ENCODE measurements at regions not wholly inside any gene's neighbourhood (a gene's known extent, or its start where the extent isn't known, plus 50 kb on each side); places are given as distances from the start of the nearest gene placed in this dataset.

- H3K36me3 Mint-ChIP-seq (ENCODE audit: unreplicated experiment): no peaks in the 10 kb centered on the region
- H3K9me3 Mint-ChIP-seq (ENCODE audit: unreplicated experiment): no peaks in the 10 kb centered on the region
- no peaks in the 10 kb centered on the region for H3K4me1 Mint-ChIP-seq (ENCODE audit: low read depth, unreplicated experiment)
- no peak for DNase-seq
- no peak overlapping the region for H3K27ac Mint-ChIP-seq (ENCODE audit: unreplicated experiment)
- H3K27me3 Mint-ChIP-seq (ENCODE audit: unreplicated experiment): no peaks in the 10 kb centered on the region
- no peak for TF ChIP-seq CTCF (IDR thresholded peaks at IDR 0.05; ENCODE audit: partially characterized antibody, unreplicated experiment)
- H3K4me3 Mint-ChIP-seq (ENCODE audit: unreplicated experiment): no peak overlapping the region
These were observed 303.1 kb upstream of the SORL1-AS1 start for GRCh38 chr11:121755906-121756305.

GRCh38 chr11:121755191-121755590 is 302.4 kb upstream of the SORL1-AS1 start:
- Mint-ChIP-seq H3K36me3 (ENCODE audit: unreplicated experiment) (no peaks in the 10 kb centered on the region), H3K27me3 (ENCODE audit: unreplicated experiment) (no peaks in the 10 kb centered on the region), H3K9me3 (ENCODE audit: unreplicated experiment) (no peaks in the 10 kb centered on the region), H3K27ac (ENCODE audit: unreplicated experiment) (no peak overlapping the region), H3K4me3 (ENCODE audit: unreplicated experiment) (no peak overlapping the region), H3K4me1 (ENCODE audit: low read depth, unreplicated experiment) (no peaks in the 10 kb centered on the region)
- DNase-seq: no peak
- no peak for TF ChIP-seq CTCF (IDR thresholded peaks at IDR 0.05; ENCODE audit: partially characterized antibody, unreplicated experiment)

GRCh38 chr11:121754598-121754997 is 301.8 kb upstream of the SORL1-AS1 start:
- Mint-ChIP-seq H3K27me3 (ENCODE audit: unreplicated experiment) (no peaks in the 10 kb centered on the region), H3K4me3 (ENCODE audit: unreplicated experiment) (no peak overlapping the region), H3K9me3 (ENCODE audit: unreplicated experiment) (no peaks in the 10 kb centered on the region), H3K4me1 (ENCODE audit: low read depth, unreplicated experiment) (no peaks in the 10 kb centered on the region), H3K27ac (ENCODE audit: unreplicated experiment) (no peak overlapping the region), H3K36me3 (ENCODE audit: unreplicated experiment) (no peaks in the 10 kb centered on the region)
- no peak for DNase-seq
- no peak for TF ChIP-seq CTCF (IDR thresholded peaks at IDR 0.05; ENCODE audit: partially characterized antibody, unreplicated experiment)

- no peak overlapping the region for H3K4me3 Mint-ChIP-seq (ENCODE audit: unreplicated experiment)
- no peak overlapping the region for H3K27ac Mint-ChIP-seq (ENCODE audit: unreplicated experiment)
- H3K27me3 Mint-ChIP-seq (ENCODE audit: unreplicated experiment): no peaks in the 10 kb centered on the region
- no peaks in the 10 kb centered on the region for H3K4me1 Mint-ChIP-seq (ENCODE audit: low read depth, unreplicated experiment)
- no peak for TF ChIP-seq CTCF (IDR thresholded peaks at IDR 0.05; ENCODE audit: partially characterized antibody, unreplicated experiment)
- H3K9me3 Mint-ChIP-seq (ENCODE audit: unreplicated experiment): no peaks in the 10 kb centered on the region
- DNase-seq: no peak
- H3K36me3 Mint-ChIP-seq (ENCODE audit: unreplicated experiment): peaks cover 7% of the 10 kb centered on the region
These were observed 296.9 kb upstream of the SORL1-AS1 start for GRCh38 chr11:121749691-121750090.

GRCh38 chr11:121748068-121748467 is 295.3 kb upstream of the SORL1-AS1 start:
- no peaks in the 10 kb centered on the region for H3K27me3 Mint-ChIP-seq (ENCODE audit: unreplicated experiment)
- peaks cover 7% of the 10 kb centered on the region for H3K36me3 Mint-ChIP-seq (ENCODE audit: unreplicated experiment)
- DNase-seq: no peak
- H3K4me1 Mint-ChIP-seq (ENCODE audit: low read depth, unreplicated experiment): no peaks in the 10 kb centered on the region
- no peak overlapping the region for H3K27ac Mint-ChIP-seq (ENCODE audit: unreplicated experiment)
- no peak for TF ChIP-seq CTCF (IDR thresholded peaks at IDR 0.05; ENCODE audit: partially characterized antibody, unreplicated experiment)
- H3K4me3 Mint-ChIP-seq (ENCODE audit: unreplicated experiment): no peak overlapping the region
- H3K9me3 Mint-ChIP-seq (ENCODE audit: unreplicated experiment): no peaks in the 10 kb centered on the region
